Breast epithelium (tissue), 4 donors: ENCODE measurements at regions not wholly inside any gene's neighbourhood (a gene's known extent, or its start where the extent isn't known, plus 50 kb on each side); places are given as distances from the start of the nearest gene placed in this dataset.

ENCODE experiments used
- DNase-seq, 2 donors: peaks; one replicate each; pipeline ENCODE4 v3.0.0-alpha.2; 2019; ENCODE audit warnings: low spot score in 2 of 2
- H3K27ac ChIP-seq, 2 donors: fragments of 200-600 bp; sonication (generic) in 1 of 2; one replicate each; pipeline ENCODE4 v1.5.1; 2016 to 2019; ENCODE audit warnings: mild to moderate bottlenecking in 1 of 2
- H3K27me3 ChIP-seq, 2 donors: fragments of 200-600 bp; sonication (generic) in 1 of 2; one replicate each; pipeline versions ENCODE4 v1.5.1 to v1.6.0; 2017 to 2019; ENCODE audit warnings: control low read depth in 1 of 2, mild to moderate bottlenecking in 1 of 2
- H3K36me3 ChIP-seq: fragments of 200-600 bp; one replicate; pipeline ENCODE4 v1.5.1; 2019
- H3K4me1 ChIP-seq, 2 donors: fragments of 200-600 bp; sonication (generic); one replicate each; pipeline ENCODE4 v1.5.1; 2016 to 2019; ENCODE audit warnings: control low read depth in 1 of 2
- H3K4me3 ChIP-seq, 3 donors: fragments of 200-600 bp; sonication (generic); 1 replicate in 2 of 3; 2 replicates in 1 of 3; pipeline ENCODE4 v1.5.1; 2016 to 2019; ENCODE audit warnings: mild to moderate bottlenecking in 3 of 3, moderate library complexity in 2 of 3
- H3K9me3 ChIP-seq, 2 donors: fragments of 200-600 bp; sonication (generic) in 1 of 2; one replicate each; pipeline ENCODE4 v1.5.1; 2016 to 2019; ENCODE audit warnings: control low read depth in 1 of 2
- CTCF ChIP-seq, 3 donors: fragments of 450-650 bp; IDR thresholded peaks; one replicate each; pipeline ENCODE4 v1.5.1; 2016 to 2017; ENCODE audit warnings: antibody characterized with exemption in 3 of 3, mild to moderate bottlenecking in 3 of 3, moderate library complexity in 3 of 3
- POLR2A ChIP-seq: fragments of 450-650 bp; IDR thresholded peaks from one replicate; pipeline ENCODE4 v1.6.1; 2016; ENCODE audit warnings: antibody characterized with exemption, mild to moderate bottlenecking, moderate library complexity
- POLR2AphosphoS5 ChIP-seq, 3 donors: sonication (generic); formaldehyde crosslinking; IDR thresholded peaks; one replicate each; pipeline ENCODE4 v1.6.1; 2017; ENCODE audit warnings: antibody characterized with exemption in 3 of 3
- intact Hi-C: fragments of 100-400 bp; cut with DNase I; formaldehyde crosslinking; loops from one replicate; pipeline ENCODE4 v1.15.1; 2023; ENCODE audit warnings: low total_unique reads

DNA sequence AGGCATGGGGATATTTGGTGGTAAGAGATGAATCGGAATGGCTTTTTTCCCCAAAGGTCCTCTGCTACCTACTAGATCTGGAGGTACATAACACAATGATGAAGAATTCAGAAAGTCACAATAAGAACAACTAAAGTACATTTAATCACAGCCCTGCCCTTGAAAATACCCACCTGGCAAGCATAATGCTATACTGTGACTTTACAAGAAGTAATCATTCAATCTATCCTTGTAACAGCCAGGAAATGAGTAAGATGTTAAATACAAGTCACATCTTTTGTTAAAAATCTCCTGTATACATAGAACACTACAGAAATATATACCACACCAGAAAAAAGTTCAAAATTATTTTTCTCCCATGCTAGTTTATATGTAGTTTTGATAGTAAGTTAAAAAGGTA, 108.3 kb upstream of the ABCB5 start:
- Histone ChIP-seq H3K27ac (no peak overlapping the region), H3K27me3 (no peaks in the 10 kb centered on the region), H3K36me3 (no peaks in the 10 kb centered on the region), H3K4me1 (no peaks in the 10 kb centered on the region), H3K4me3 (no peak overlapping the region), H3K9me3 (no peaks in the 10 kb centered on the region)
- TF ChIP-seq CTCF (IDR thresholded peaks at IDR 0.05) (no peak), POLR2AphosphoS5 (IDR thresholded peaks at IDR 0.05) (no peak)
- DNase-seq, result no peak
- intact Hi-C loops, result no loop called here

GRCh38 chr7:20508109-20508508, 107.4 kb upstream of the ABCB5 start:
- intact Hi-C loops, result no loop called here
- TF ChIP-seq POLR2A (no peak), CTCF (IDR thresholded peaks at IDR 0.05) (no peak), POLR2AphosphoS5 (IDR thresholded peaks at IDR 0.05) (no peak)
- H3K27ac ChIP-seq, result no peak overlapping the region

GRCh38 chr7:20509892-20510572, 105.4 kb upstream of the ABCB5 start:
- H3K27ac ChIP-seq, result no peak overlapping the region
- intact Hi-C loops, result no loop called here
- no peak for DNase-seq

More at GRCh38 chr7:20508109-20508508, 107.4 kb upstream of the ABCB5 start:
- H3K36me3 ChIP-seq, result no peaks in the 10 kb centered on the region
- no peak overlapping the region for H3K4me3 ChIP-seq
- H3K4me1 ChIP-seq, result no peaks in the 10 kb centered on the region
- H3K9me3 ChIP-seq, result no peaks in the 10 kb centered on the region
- DNase-seq, result no peak
- H3K27me3 ChIP-seq, result no peaks in the 10 kb centered on the region

GRCh38 chr7:20510573-20510900, 104.9 kb upstream of the ABCB5 start:
- H3K27ac ChIP-seq, result no peak overlapping the region
- no peak overlapping the region for H3K4me3 ChIP-seq
- no peak for DNase-seq
- H3K4me1 ChIP-seq, result no peaks in the 10 kb centered on the region
- TF ChIP-seq POLR2AphosphoS5 (IDR thresholded peaks at IDR 0.05) (no peak), POLR2A (no peak), CTCF (IDR thresholded peaks at IDR 0.05) (no peak)
- intact Hi-C loops, result no loop called here
- H3K36me3 ChIP-seq, result no peaks in the 10 kb centered on the region
- no peaks in the 10 kb centered on the region for H3K9me3 ChIP-seq
- no peaks in the 10 kb centered on the region for H3K27me3 ChIP-seq

More at GRCh38 chr7:20509892-20510572, 105.4 kb upstream of the ABCB5 start:
- H3K4me1 ChIP-seq, result no peaks in the 10 kb centered on the region
- TF ChIP-seq POLR2A, result no peak
- no peak for TF ChIP-seq CTCF (IDR thresholded peaks at IDR 0.05)
- H3K4me3 ChIP-seq, result no peak overlapping the region
- H3K36me3 ChIP-seq, result no peaks in the 10 kb centered on the region
- no peaks in the 10 kb centered on the region for H3K9me3 ChIP-seq
- no peaks in the 10 kb centered on the region for H3K27me3 ChIP-seq

- H3K36me3 ChIP-seq, result no peaks in the 10 kb centered on the region
- intact Hi-C loops, result no loop called here
- TF ChIP-seq POLR2AphosphoS5 (IDR thresholded peaks at IDR 0.05) (no peak), CTCF (IDR thresholded peaks at IDR 0.05) (no peak), POLR2A (no peak)
- no peaks in the 10 kb centered on the region for H3K27me3 ChIP-seq
- H3K27ac ChIP-seq, result no peak overlapping the region
- DNase-seq, result no peak
- H3K9me3 ChIP-seq, result no peaks in the 10 kb centered on the region
- no peaks in the 10 kb centered on the region for H3K4me1 ChIP-seq
- no peak overlapping the region for H3K4me3 ChIP-seq
These were observed 102.1 kb upstream of the ABCB5 start for GRCh38 chr7:20513341-20513740.
